SK-MEL-5 (cell line): ENCODE measurements at regions not wholly inside any gene's neighbourhood (a gene's known extent, or its start where the extent isn't known, plus 50 kb on each side); places are given as distances from the start of the nearest gene placed in this dataset.

Experiments
- DNase-seq: peaks from one replicate; pipeline ENCODE4 v3.0.0-alpha.2; 2016; ENCODE audit warnings: low read depth, low spot score
- in situ Hi-C: cut with HindIII; loops from 2 replicates; pipeline ENCODE4 v1.10.0; 2016; ENCODE audit warnings: low sequenced_read_pairs, high pct_unique_total_duplicates, low pct_unique_long_range_greater_than_20kb

DNA sequence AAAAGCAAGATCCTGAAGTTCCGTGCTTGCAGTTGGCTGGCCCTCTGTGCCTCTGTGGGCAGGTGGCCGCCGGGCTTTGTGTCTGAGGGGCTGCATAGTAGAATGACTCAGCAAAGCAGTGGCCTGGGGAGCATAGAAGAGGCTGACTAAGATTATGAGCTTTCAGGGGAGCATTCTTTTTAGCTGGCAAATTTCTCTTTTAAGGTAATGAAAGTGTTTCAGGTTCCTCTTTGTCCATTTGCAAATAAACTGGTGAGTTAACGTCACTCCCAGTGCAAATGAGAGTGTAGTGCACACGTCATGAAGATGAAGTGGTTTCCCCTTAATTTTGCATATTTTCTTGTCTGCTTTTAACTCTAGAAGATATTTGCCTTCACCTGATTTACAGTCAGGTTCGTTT lies 98.6 kb downstream of the BCL2L11 start:
- in situ Hi-C loops, result no loop called here
- no peak for DNase-seq

DNA sequence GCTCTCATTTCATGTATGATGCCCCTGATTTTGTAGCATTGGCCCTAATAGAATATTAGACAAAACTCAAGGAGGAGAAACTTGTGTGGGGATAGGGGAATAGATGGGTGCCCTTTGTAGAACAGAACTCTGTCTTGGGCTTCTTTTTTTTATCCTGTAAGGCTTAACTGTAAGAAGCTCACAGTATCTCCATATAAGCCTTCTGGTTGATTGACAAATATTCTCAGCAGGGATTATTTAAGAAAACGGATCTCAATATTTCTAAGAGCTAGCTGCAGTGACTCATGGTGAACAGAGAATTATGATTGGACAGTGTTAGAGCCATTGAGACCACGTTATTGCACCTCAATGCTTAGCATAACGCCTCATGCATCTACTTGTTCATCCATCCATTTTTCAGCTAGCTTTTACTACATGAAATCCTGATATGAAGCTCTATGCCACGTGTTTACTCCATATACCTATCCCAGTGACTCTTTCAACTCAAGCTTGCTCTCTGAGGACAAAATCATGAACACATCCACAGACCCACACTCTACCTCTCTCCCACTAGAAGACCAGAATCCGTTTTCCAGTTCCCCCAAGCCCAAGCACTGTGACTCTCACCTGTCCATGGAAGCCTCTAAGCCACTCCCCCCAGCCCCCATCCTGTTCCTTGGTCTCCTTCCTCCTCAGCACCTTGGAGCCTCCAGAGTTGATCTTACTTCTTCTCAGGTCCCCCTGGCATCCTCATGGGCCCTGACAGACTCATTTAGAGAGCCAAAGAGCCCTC lies 99.2 kb downstream of the BCL2L11 start:
- DNase-seq, result no peak

DNA sequence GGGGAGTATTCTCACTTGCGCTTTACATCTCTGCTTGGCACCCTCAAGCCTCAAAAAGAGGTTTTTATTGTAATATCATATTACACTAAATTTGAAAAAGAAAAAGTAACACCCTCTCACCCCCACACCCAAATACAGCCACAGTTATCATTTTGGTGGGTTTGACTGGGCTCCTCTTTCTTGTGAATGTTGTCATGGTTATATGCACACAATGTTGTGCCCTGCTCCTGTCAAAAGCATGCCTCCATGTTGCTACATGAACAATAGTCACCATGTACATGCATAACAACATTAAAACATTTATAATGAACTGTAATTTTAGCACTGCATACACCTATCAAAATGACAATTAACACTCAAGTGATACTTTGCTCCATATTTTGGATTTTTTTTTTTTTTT lies 100.2 kb downstream of the BCL2L11 start:
- in situ Hi-C loops, result no loop called here
- DNase-seq, result no peak

More for the DNA sequence above, 99.2 kb downstream of the BCL2L11 start:
- in situ Hi-C loops, result no loop called here

DNA sequence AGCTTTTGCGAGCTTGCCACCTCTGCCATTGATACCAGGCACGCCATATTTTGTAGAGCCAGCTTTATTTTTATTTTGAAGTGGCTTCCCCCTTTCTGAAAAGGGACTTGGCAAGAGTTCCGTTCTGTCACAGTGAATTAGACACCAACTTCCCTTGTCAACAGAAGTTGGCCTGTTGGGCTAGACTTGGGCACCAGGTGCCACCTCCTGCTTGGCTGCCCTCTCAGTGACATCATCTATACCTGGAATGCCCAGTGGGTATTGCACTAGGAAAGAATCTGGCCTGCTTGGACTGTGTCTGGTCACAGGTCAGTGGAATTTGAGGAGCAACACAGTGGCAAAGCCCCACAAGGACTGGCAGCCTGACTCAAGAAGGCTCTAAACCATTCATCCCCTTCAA lies 101.0 kb downstream of the BCL2L11 start:
- no peak for DNase-seq
- in situ Hi-C loops, result no loop called here

DNA sequence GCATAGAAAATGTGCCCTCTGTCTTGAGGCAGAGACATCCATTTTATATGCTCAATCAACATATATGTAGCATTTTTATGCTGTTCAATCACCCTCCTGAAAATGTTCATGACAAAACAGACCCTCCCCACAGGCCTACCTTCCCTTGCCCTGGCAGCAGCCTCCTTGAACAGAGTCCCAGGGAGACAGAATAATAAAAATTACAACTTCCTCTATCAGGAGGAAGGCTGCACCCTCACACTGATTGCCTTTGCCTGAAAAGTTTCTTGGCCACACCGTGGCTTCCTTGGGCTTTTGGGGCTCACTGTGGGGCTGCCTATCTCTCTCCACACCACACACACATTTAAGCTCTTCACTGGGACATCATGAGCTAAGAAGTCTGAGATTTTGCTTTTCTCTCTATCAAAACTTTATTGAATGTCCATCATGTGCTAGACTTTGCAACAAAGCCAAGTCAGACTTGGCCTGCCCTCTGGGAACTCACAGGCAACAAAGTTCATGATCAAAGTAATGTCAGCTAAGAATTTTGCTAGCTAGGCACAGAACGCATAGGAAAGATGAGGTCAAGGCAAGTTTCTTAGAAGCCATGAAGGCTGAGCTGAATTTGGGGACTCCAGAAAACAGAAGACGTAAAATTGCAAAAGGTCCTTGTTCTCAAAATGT lies 101.6 kb downstream of the BCL2L11 start:
- no peak for DNase-seq
- in situ Hi-C loops, result no loop called here

DNA sequence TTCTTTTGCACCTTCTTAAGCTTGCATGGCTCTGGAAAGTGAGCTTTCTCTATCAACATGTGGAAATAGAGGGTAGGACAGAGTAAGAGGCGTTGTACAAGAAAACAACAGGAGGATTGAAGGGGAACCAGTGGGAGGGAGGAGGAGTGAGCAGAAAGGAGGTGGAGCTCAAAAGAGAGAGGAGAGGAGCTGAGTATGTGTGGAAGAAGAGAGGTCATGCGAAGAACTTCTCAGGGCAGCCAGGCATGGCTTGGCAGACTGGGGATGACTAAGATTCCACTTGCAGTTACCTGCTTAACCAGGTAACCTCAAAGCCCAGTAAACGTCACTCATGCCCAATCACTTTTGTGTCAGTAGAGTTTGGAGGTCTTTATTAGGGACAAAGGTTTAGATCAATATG lies 105.1 kb downstream of the BCL2L11 start:
- in situ Hi-C loops, result no loop called here

DNA sequence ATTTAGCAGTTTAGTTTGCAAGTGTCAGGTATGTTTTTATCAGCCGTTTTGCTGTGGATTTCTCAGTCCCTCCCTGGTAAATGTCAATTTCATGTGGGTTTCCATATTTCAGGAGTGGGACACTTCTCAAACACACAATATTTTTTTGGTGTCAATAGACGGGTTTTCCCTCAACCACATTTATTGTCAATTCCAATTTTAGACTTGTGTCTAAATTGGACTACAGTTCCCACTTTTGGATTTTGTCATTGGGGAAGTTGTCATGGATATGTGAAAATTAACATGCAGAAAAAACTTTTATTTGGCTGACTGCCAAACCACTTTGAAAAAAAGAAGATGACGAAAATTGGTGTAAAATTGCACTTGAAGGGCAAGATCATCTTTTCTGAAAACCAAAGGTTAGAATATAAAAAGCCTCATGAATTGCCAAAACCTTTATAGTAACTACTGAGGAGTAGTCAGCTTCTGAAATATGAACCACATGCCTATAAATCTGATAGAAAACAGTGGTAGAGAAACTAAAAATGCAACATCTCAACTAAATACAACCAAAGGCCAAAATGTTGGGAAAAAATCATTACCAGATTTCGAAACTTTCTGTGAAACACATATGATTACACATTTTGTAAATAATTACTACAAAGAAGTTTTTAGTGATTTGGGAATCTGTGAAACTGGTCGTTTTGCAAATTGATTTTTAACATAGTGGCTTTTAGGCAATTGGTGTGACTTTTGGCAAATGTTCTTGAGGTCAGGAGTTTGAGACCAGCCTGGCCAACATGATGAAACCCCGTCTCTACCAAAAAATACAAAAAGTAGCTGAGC lies 106.4 kb downstream of the BCL2L11 start:
- in situ Hi-C loops, result no loop called here
- DNase-seq, result no peak

More for the DNA sequence above, 105.1 kb downstream of the BCL2L11 start:
- no peak for DNase-seq

DNA sequence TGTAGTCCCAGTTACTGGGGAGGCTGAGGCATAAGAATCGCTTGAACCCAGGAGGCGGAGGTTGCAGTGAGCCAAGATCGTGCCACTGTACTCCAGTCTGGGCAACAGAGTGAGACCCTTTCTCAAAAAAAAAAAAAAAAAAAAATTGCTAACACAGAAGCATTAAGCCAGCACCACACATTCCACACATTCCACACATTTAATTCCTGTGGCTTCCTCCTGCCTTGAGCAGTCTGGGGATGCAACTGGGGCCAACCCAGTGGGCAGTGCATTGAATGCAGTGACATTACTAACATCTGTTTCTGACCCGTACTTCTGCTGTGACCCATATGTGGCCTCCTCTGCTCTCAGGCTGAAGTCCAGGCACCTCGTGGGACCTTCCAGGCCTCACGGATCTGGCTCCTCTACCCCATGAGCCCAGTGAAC lies 107.0 kb downstream of the BCL2L11 start:
- no peak for DNase-seq
- in situ Hi-C loops, result no loop called here

DNA sequence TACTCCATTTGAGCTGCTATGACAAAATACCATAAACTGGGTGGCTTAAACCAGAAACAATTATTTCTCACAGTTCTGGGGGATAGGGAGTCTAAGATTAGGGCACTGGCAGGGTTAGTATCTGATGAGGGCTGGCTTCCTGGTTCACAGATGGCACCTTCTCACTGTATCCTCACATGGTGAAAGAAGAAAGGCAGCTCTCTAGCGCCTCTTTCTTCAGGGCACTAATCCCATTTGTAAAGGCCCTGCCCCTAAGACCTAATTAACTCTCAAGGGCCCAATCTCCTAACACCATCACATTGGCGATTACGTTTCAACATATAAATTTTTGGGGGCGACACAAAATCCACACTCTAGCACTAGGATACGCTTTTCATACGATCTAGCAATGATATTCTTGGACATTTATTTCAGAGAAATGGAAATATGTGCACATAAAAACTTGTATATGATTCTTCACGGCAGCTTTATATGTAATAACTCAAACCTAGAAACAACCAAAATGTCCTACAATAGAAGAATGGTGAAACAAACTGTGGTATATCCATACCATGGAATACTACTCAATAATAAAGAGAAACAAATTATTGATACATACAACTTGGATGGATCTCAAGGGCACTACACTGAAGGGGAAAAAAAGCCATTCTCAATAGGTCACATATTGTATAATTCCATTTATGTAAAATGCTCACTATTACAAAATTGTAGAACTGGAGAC lies 111.0 kb downstream of the BCL2L11 start:
- peak; percentile 34 for DNase-seq
- in situ Hi-C loops, result no loop called here

DNA sequence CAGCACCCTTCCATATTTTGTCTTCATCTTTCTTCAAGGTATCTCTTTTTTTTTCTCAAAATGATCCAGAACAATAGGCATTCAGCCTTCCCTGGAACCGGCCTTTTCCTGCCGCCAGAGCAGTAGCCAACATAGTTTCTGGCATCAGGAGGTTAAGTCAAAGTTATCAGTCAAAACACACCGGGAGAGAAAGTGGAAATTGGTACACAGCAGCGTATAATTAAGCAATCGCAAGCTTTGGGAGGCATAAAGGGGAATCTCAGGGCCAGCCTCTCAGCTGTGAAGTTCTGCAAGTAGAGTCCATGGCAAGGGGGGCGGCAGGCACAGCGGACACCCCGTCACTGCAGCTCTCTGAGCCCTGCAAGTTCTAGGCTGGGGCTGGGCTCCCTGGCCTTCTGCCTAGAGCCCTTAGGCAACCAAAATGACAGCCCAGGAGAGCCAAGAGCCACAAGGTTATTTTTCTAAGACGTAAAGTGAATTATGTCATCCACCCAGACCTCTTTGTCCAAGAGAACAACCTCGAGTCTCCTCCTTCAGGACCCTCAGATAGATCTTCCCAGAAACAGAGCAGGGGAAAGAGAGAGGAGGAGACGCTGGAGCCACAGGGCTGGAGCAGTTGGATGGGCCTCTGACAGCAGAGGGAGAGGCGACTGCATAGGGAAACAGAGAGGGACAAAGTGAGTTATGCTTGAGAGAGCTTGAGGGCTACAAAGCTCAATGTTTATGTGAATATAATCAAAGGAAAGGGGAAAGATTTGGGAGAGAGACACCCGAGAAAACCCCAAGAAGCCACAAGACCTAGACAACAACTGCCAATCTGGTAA lies 114.7 kb downstream of the BCL2L11 start:
- no peak for DNase-seq
- in situ Hi-C loops, result no loop called here

DNA sequence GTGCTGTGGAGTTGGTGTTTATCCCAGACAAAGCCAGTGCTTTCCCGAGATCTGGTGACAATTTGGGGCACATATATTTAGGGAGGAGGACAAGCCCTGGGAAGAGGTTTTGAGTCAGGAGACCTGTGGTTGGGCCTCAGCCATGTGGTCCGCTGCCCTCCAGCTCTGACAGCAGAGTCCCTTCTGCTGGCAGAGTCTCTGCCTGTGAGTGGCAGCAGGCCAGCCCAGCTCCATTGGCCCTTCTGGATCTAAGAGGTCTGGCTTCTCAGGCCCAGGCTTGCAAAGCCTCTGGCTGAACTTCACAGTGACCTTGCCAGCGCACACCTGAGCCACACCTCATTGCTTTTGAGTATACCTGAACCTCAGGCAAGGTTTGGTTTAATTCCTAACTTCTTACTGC lies 115.3 kb downstream of the BCL2L11 start:
- in situ Hi-C loops, result no loop called here
- DNase-seq, result no peak

DNA sequence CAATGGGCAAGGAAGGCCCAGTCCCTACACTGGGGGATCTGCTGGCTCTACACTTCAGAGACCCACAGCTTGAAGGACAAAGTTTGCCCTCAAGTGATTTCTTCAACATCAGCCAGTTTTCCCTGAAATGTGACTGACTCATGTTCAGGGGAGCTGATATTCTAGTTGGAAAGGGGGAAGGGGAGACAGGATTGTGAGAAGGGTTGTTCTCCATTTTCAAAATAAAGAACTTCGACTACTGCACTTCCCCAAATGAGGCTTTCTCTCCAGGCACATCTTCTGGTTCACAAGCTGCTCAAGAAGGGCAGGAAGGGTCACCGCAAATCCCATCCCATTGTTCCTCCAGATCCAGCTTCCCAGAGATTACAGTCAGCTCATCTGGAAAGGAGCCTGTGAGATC lies 117.6 kb downstream of the BCL2L11 start:
- no peak for DNase-seq
- in situ Hi-C loops, result no loop called here

DNA sequence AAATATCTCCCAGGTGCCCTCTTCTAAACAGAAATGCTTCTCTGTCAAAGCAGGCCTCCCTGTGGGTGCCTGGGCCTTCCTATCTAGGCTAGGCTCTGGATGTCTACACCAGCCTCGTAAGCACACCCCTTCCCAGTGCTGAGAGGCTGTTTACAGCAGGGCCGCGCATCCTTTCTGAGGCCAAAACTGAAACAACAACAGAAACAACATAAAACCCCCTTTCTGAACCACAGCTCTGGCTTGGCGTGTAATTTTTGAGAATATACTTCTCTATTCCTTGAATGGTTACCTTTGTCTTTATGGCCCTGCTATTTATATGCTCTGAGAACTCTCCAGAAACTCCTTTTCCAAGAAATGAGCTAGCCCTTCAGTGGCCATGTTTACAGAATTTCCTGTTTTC lies 118.4 kb downstream of the BCL2L11 start:
- in situ Hi-C loops, result no loop called here

DNA sequence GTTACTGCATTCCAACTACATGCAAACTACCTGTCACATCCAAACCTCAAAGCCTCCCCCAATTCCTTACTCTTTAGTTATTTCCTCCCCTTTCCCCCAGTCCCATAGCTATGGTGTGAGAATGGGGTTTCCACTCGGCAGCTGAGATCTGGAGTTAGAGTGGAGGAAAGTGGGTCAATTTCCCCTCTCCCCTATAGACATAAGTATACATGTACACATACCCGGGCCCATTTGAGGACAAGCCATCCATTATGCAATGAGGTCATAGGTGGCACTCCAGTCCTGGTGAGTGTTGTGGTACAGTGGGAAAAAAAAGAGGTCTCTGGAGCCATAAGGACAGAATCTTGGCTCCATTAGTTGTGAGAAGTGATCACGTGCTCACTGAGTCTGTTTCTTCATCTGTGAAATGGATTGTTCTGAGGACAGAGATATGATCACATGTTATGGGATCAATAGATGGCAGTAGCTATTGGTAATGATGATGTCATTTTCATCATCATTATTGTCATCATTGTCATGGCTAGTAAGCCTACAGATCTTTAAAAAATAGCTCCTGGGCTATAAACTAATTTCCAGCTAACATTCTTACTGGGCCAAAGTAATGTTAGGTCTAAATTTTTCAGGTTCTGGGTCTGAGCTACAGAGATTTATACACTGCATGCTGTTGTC lies 119.0 kb downstream of the BCL2L11 start:
- no peak for DNase-seq
- in situ Hi-C loops, result no loop called here

More for the DNA sequence above, 118.4 kb downstream of the BCL2L11 start:
- no peak for DNase-seq

DNA sequence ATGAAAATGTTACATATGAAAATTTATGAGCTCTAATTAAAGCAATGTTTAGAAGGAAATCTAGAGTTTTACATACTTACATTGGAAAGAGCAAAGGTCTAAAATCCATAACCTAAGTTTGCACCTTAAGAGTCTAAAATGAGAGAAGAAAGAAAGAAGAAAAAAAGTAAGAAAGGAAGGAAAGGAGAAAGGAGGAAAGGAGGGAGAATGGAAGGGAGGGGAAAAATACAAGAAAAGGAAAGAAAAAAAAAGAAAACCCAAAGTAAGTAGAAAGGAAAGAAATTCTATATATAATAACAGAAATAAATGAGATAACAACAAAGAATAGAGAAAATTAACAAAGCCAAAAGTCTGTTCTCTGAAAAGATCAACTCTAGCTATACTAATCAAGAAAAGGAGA lies 122.6 kb downstream of the BCL2L11 start:
- in situ Hi-C loops, result no loop called here
- DNase-seq, result no peak

DNA sequence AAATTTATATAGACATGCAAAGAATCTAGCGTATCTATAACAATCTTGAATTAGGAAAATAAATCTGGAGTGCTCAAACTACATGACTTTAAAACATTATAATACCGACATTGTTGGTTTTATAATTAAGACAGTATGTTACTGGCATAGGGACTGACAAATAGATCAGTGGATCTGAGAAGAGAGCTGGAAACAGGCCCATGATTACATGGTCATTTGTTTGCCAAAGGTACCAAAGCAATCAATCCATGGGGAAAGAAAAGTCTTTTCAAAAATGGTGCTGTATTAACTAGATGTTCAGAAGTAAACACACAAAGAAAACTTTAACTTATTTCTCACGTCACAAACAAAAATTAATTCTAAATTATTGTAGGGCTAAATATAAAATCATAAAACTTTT lies 124.2 kb downstream of the BCL2L11 start:
- DNase-seq, result no peak
- in situ Hi-C loops, result no loop called here

DNA sequence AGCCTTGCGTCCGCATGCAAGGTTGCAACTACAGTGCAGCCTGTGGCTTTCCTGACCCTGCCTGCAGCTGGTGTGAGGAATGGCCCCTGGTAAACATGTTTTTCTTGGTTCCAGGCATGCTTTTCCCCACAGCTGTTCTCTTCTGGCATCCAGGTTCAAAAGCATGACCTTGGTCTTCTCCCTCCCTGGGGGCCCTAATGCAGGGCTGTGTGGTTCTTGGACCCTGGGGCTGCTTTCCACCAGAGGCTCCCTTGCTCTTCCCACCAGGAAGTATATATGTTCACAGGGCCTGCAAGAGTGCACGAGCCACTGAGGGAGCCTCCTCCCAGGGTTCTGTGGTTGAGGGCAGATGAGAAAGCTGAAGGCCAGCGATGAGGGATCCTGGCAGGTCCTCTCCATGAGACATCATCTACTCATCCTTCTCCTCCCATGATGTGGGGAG lies 125.9 kb downstream of the BCL2L11 start:
- DNase-seq, result no peak
- in situ Hi-C loops, result no loop called here
